HAP-1 (cell line): ENCODE measurements at regions not wholly inside any gene's neighbourhood (a gene's known extent, or its start where the extent isn't known, plus 50 kb on each side); places are given as distances from the start of the nearest gene placed in this dataset.
"Not testable (repeated sequence)": the region's sequence is repeated elsewhere in the genome, so short reads cannot be mapped to it uniquely, and the experiment has no call there.

ENCODE experiments used
- DNase-seq, 2 experiments: peaks; one replicate each; pipeline ENCODE4 v3.0.0-alpha.2; 2016 to 2020; ENCODE audit warnings: low spot score in 2 of 2
- H3K27me3 ChIP-seq: fragments of 250-450 bp; sonication (Bioruptor Pico); 2 replicates; pipeline ENCODE4 v1.5.1; 2020; ENCODE audit warnings: low read depth, mild to moderate bottlenecking, moderate library complexity
- H3K36me3 ChIP-seq: fragments of 250-450 bp; sonication (Bioruptor Pico); replicated peaks from 2 replicates; pipeline ENCODE4 v1.5.1; 2020; ENCODE audit warnings: mild to moderate bottlenecking
- H3K4me1 ChIP-seq: fragments of 250-450 bp; sonication (Bioruptor Pico); 2 replicates; pipeline ENCODE4 v1.5.1; 2020; ENCODE audit warnings: mild to moderate bottlenecking
- H3K4me3 ChIP-seq: fragments of 250-450 bp; sonication (Bioruptor Pico); 2 replicates; pipeline ENCODE4 v1.5.1; 2020; ENCODE audit warnings: mild to moderate bottlenecking, moderate library complexity
- H3K9me3 ChIP-seq: fragments of 250-450 bp; sonication (Bioruptor Pico); 2 replicates; pipeline ENCODE4 v1.5.1; 2020; ENCODE audit warnings: mild to moderate bottlenecking, moderate library complexity
- in situ Hi-C: fragments of 300-500 bp; cut with MboI; formaldehyde crosslinking; loops from 3 replicates; pipeline ENCODE4 v1.14.3; 2020; ENCODE audit warnings: low sequenced_read_pairs, inconsistent platforms, mixed read lengths

- H3K9me3 ChIP-seq = no peaks in the 10 kb centered on the region
- no peak overlapping the region for H3K4me3 ChIP-seq
- no peaks in the 10 kb centered on the region for H3K36me3 ChIP-seq
- H3K4me1 ChIP-seq = no peaks in the 10 kb centered on the region
- no peaks in the 10 kb centered on the region for H3K27me3 ChIP-seq
- in situ Hi-C loops = no loop called here
- DNase-seq = no peak
These were observed 228.2 kb downstream of the VAPA start for GRCh38 chr18:10142056-10142455.

- in situ Hi-C loops = no loop called here
- Histone ChIP-seq H3K4me1 (no peaks in the 10 kb centered on the region), H3K36me3 (no peaks in the 10 kb centered on the region), H3K9me3 (no peaks in the 10 kb centered on the region), H3K4me3 (no peak overlapping the region), H3K27me3 (no peaks in the 10 kb centered on the region)
- no peak for DNase-seq
These were observed 228.8 kb downstream of the VAPA start for GRCh38 chr18:10142496-10143160.

- Histone ChIP-seq H3K36me3 (no peaks in the 10 kb centered on the region), H3K9me3 (no peaks in the 10 kb centered on the region), H3K27me3 (no peaks in the 10 kb centered on the region), H3K4me3 (no peak overlapping the region), H3K4me1 (no peaks in the 10 kb centered on the region)
- in situ Hi-C loops = no loop called here
- no peak for DNase-seq
These were observed 229.8 kb downstream of the VAPA start for GRCh38 chr18:10143596-10143995.

GRCh38 chr18:10145546-10145945 lies 231.7 kb downstream of the VAPA start:
- Histone ChIP-seq H3K27me3 (no peaks in the 10 kb centered on the region), H3K9me3 (no peaks in the 10 kb centered on the region), H3K4me3 (no peak overlapping the region), H3K36me3 (no peaks in the 10 kb centered on the region), H3K4me1 (no peaks in the 10 kb centered on the region)
- in situ Hi-C loops = no loop called here
- DNase-seq = no peak

GRCh38 chr18:10147226-10147625 lies 233.4 kb downstream of the VAPA start:
- in situ Hi-C loops = no loop called here
- H3K36me3 ChIP-seq = no peaks in the 10 kb centered on the region
- no peaks in the 10 kb centered on the region for H3K9me3 ChIP-seq
- no peak overlapping the region for H3K4me3 ChIP-seq
- H3K4me1 ChIP-seq = no peaks in the 10 kb centered on the region
- DNase-seq = no peak
- no peaks in the 10 kb centered on the region for H3K27me3 ChIP-seq

GRCh38 chr18:10147752-10148151 lies 233.9 kb downstream of the VAPA start:
- no peak for DNase-seq
- H3K4me1 ChIP-seq = no peaks in the 10 kb centered on the region
- no peaks in the 10 kb centered on the region for H3K27me3 ChIP-seq
- no peak overlapping the region for H3K4me3 ChIP-seq
- no peaks in the 10 kb centered on the region for H3K9me3 ChIP-seq
- H3K36me3 ChIP-seq = no peaks in the 10 kb centered on the region
- in situ Hi-C loops = no loop called here

- in situ Hi-C loops = no loop called here
These were observed 234.5 kb downstream of the VAPA start for GRCh38 chr18:10148189-10148929.

GRCh38 chr18:10149768-10150556 lies 236.1 kb downstream of the VAPA start:
- Histone ChIP-seq H3K4me1 (no peaks in the 10 kb centered on the region), H3K9me3 (no peaks in the 10 kb centered on the region), H3K27me3 (no peaks in the 10 kb centered on the region), H3K4me3 (no peak overlapping the region), H3K36me3 (no peaks in the 10 kb centered on the region)
- DNase-seq = no peak
- in situ Hi-C loops = no loop called here

More at GRCh38 chr18:10148189-10148929, 234.5 kb downstream of the VAPA start:
- Histone ChIP-seq H3K36me3 (no peaks in the 10 kb centered on the region), H3K4me3 (no peak overlapping the region), H3K9me3 (no peaks in the 10 kb centered on the region), H3K4me1 (no peaks in the 10 kb centered on the region), H3K27me3 (no peaks in the 10 kb centered on the region)
- no peak for DNase-seq

GRCh38 chr18:10150576-10150975 lies 236.8 kb downstream of the VAPA start:
- H3K4me1 ChIP-seq, DNase-seq, H3K36me3 ChIP-seq, in situ Hi-C loops, H3K4me3 ChIP-seq, H3K27me3 ChIP-seq, H3K9me3 ChIP-seq: not testable (repeated sequence)

- H3K36me3 ChIP-seq = no peaks in the 10 kb centered on the region
- H3K27me3 ChIP-seq = no peaks in the 10 kb centered on the region
- no peaks in the 10 kb centered on the region for H3K4me1 ChIP-seq
- no peak for DNase-seq
- H3K9me3 ChIP-seq = no peaks in the 10 kb centered on the region
- in situ Hi-C loops = no loop called here
- no peak overlapping the region for H3K4me3 ChIP-seq
These were observed 238.7 kb downstream of the VAPA start for GRCh38 chr18:10152475-10152874.

GRCh38 chr18:10153924-10154752 lies 240.3 kb downstream of the VAPA start:
- no peaks in the 10 kb centered on the region for H3K36me3 ChIP-seq
- DNase-seq = no peak
- in situ Hi-C loops = no loop called here
- H3K4me3 ChIP-seq = no peak overlapping the region
- no peaks in the 10 kb centered on the region for H3K9me3 ChIP-seq
- no peaks in the 10 kb centered on the region for H3K4me1 ChIP-seq
- H3K27me3 ChIP-seq = no peaks in the 10 kb centered on the region

GRCh38 chr18:10157706-10158105 lies 243.9 kb downstream of the VAPA start:
- in situ Hi-C loops = no loop called here
- H3K36me3 ChIP-seq = no peaks in the 10 kb centered on the region
- H3K4me3 ChIP-seq = no peak overlapping the region
- H3K4me1 ChIP-seq = no peaks in the 10 kb centered on the region
- DNase-seq = no peak
- no peaks in the 10 kb centered on the region for H3K27me3 ChIP-seq
- no peaks in the 10 kb centered on the region for H3K9me3 ChIP-seq

GRCh38 chr18:10160251-10160650 lies 246.4 kb downstream of the VAPA start:
- no peak for DNase-seq
- in situ Hi-C loops = no loop called here
- H3K27me3 ChIP-seq = no peaks in the 10 kb centered on the region
- H3K4me1 ChIP-seq = no peaks in the 10 kb centered on the region
- no peak overlapping the region for H3K4me3 ChIP-seq
- no peaks in the 10 kb centered on the region for H3K9me3 ChIP-seq
- H3K36me3 ChIP-seq = no peaks in the 10 kb centered on the region
